Mesendoderm (in vitro differentiated cells): ENCODE measurements at regions not wholly inside any gene's neighbourhood (a gene's known extent, or its start where the extent isn't known, plus 50 kb on each side); places are given as distances from the start of the nearest gene placed in this dataset.
"Not testable (repeated sequence)": the region's sequence is repeated elsewhere in the genome, so short reads cannot be mapped to it uniquely, and the experiment has no call there.

Source experiments
- DNase-seq: peaks from one replicate; pipeline ENCODE4 v3.0.0; 2013
- H2AK5ac ChIP-seq: 2 replicates; pipeline ENCODE4 v1.6.1; 2013; ENCODE audit warnings: low read length, inconsistent platforms
- H2BK120ac ChIP-seq: 2 replicates; pipeline ENCODE4 v1.6.1; 2013; ENCODE audit warnings: low read depth, mild to moderate bottlenecking, low read length, moderate library complexity, mixed read lengths
- H2BK15ac ChIP-seq: replicated peaks from 2 replicates; pipeline ENCODE4 v1.6.1; 2013; ENCODE audit warnings: low read depth, mild to moderate bottlenecking, moderate library complexity
- H2BK5ac ChIP-seq: 2 replicates; pipeline ENCODE4 v1.6.1; 2013; ENCODE audit warnings: low read length, inconsistent platforms
- H3K18ac ChIP-seq: 2 replicates; pipeline ENCODE4 v1.6.1; 2013; ENCODE audit warnings: mild to moderate bottlenecking, low read length, mixed read lengths
- H3K23ac ChIP-seq: one replicate; pipeline ENCODE4 v1.6.1; 2013; ENCODE audit warnings: low read length
- H3K27ac ChIP-seq: 2 replicates; pipeline ENCODE4 v1.5.1; 2013; ENCODE audit warnings: low read depth, mild to moderate bottlenecking, inconsistent platforms, low read length, moderate library complexity
- H3K27me3 ChIP-seq: 2 replicates; pipeline ENCODE4 v1.6.1; 2013; ENCODE audit warnings: low read length, control low read depth, mild to moderate bottlenecking, inconsistent platforms; ENCODE audit not compliant: insufficient read depth, poor library complexity
- H3K36me3 ChIP-seq: 2 replicates; pipeline ENCODE4 v1.6.1; 2013; ENCODE audit warnings: low read length, inconsistent platforms; ENCODE audit not compliant: control insufficient read depth, insufficient read depth
- H3K4ac ChIP-seq: one replicate; pipeline ENCODE4 v1.6.1; 2013; ENCODE audit warnings: low read depth, mild to moderate bottlenecking, low read length, moderate library complexity
- H3K4me1 ChIP-seq: 2 replicates; pipeline ENCODE4 v1.6.1; 2013; ENCODE audit warnings: low read depth, low read length, inconsistent platforms; ENCODE audit not compliant: control insufficient read depth
- H3K4me2 ChIP-seq: 2 replicates; pipeline ENCODE4 v1.6.1; 2013; ENCODE audit warnings: low read length
- H3K4me3 ChIP-seq: 2 replicates; pipeline ENCODE4 v1.5.1; 2013; ENCODE audit warnings: mild to moderate bottlenecking, low read length
- H3K56ac ChIP-seq: one replicate; pipeline ENCODE4 v1.6.1; 2013; ENCODE audit warnings: low read length
- H3K79me1 ChIP-seq: 2 replicates; pipeline ENCODE4 v1.6.1; 2013; ENCODE audit warnings: low read length, inconsistent platforms
- H3K79me2 ChIP-seq: 2 replicates; pipeline ENCODE4 v1.6.1; 2013; ENCODE audit warnings: mild to moderate bottlenecking, low read length; ENCODE audit not compliant: control insufficient read depth, insufficient read depth
- H3K9ac ChIP-seq: 2 replicates; pipeline ENCODE4 v1.6.1; 2013; ENCODE audit warnings: low read length, inconsistent platforms
- H4K5ac ChIP-seq: one replicate; pipeline ENCODE4 v1.6.1; 2013; ENCODE audit warnings: low read length
- H4K8ac ChIP-seq: one replicate; pipeline ENCODE4 v1.6.1; 2013; ENCODE audit warnings: low read depth, mild to moderate bottlenecking, control low read depth, low read length, moderate library complexity
- WGBS: extraction: QIAGEN DNeasy Blood & Tissue Kit; methylation state at CpG from one replicate; pipeline ENCODE4 v1.1.7; 2013; ENCODE audit warnings: low lambda C conversion rate, missing lambda C conversion rate; ENCODE audit not compliant: insufficient coverage; ENCODE audit errors: extremely low coverage; 5-methylcytosine and 5-hydroxymethylcytosine counted together

DNA sequence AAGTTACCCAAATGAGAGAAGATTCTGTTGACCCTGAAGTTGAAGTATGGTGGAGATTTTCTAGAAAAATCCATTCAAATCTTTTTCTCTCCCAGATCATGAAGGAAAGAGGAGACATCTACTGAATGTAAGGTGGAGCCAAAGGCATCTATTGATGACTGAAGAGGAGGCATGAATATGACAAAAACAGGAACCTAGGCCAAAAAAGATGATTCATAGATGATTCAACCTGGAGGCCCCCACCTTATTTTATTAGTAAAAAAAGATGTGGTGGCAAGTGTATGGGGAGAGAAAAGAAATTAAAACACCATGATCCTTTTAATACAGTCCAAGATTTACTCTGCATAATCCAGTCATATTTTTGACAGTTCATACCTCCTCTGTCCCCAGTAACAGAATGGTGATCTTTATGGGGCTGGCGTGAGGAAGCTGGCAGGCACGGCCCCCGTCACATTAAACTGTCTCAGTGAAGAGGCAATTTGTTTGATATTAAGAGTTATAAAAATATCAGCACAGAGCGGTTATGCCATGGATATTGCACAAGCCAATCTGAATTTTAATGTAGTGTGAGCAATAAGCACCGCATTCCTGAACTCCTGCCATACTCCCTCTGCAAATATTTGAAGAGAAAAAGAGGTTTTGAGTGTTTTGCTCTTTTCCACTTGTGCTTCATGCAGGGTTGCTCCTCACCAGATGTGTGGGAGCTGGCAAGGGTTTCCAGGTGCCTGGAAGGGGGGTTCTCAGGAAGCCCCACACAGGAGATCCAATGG, 94.4 kb downstream of the TRIM43 start:
- H3K79me1 ChIP-seq, H3K27me3 ChIP-seq, H3K4me2 ChIP-seq, H3K9ac ChIP-seq, H3K23ac ChIP-seq, H3K4me3 ChIP-seq, H3K27ac ChIP-seq, DNase-seq, H4K5ac ChIP-seq, H3K4ac ChIP-seq, H2AK5ac ChIP-seq, H4K8ac ChIP-seq, H3K4me1 ChIP-seq, H3K36me3 ChIP-seq, H3K18ac ChIP-seq, H3K79me2 ChIP-seq, H3K56ac ChIP-seq, H2BK120ac ChIP-seq, H2BK15ac ChIP-seq, H2BK5ac ChIP-seq: not testable (repeated sequence)
- WGBS: no CpG with 5 or more reads among the region's 5 CpGs

- not testable (repeated sequence) for H3K36me3 ChIP-seq, H3K79me2 ChIP-seq, H3K23ac ChIP-seq, H3K56ac ChIP-seq, H2BK120ac ChIP-seq, H2BK5ac ChIP-seq, H4K5ac ChIP-seq, H3K27ac ChIP-seq, DNase-seq, H3K27me3 ChIP-seq, H4K8ac ChIP-seq, H3K4me3 ChIP-seq, H2AK5ac ChIP-seq, H2BK15ac ChIP-seq, H3K79me1 ChIP-seq, H3K4ac ChIP-seq, H3K4me1 ChIP-seq, H3K18ac ChIP-seq, H3K4me2 ChIP-seq, H3K9ac ChIP-seq
- no CpG with 5 or more reads among the region's 2 CpGs for WGBS
These were observed 96.1 kb downstream of the TRIM43 start for GRCh38 chr2:95687852-95688251.

- DNase-seq, H3K9ac ChIP-seq, H3K4me3 ChIP-seq, H3K18ac ChIP-seq, H2BK120ac ChIP-seq, H3K36me3 ChIP-seq, H4K5ac ChIP-seq, H3K4me2 ChIP-seq, H2AK5ac ChIP-seq, H4K8ac ChIP-seq, H3K27me3 ChIP-seq, H3K56ac ChIP-seq, H3K79me1 ChIP-seq, H3K23ac ChIP-seq, H2BK5ac ChIP-seq, H2BK15ac ChIP-seq, H3K4ac ChIP-seq, H3K79me2 ChIP-seq, H3K27ac ChIP-seq, H3K4me1 ChIP-seq: not testable (repeated sequence)
- no CpG with 5 or more reads among the region's 7 CpGs for whole genome bisulfite sequencing
These were observed 99.4 kb downstream of the TRIM43 start for GRCh38 chr2:95691210-95691609.

DNA sequence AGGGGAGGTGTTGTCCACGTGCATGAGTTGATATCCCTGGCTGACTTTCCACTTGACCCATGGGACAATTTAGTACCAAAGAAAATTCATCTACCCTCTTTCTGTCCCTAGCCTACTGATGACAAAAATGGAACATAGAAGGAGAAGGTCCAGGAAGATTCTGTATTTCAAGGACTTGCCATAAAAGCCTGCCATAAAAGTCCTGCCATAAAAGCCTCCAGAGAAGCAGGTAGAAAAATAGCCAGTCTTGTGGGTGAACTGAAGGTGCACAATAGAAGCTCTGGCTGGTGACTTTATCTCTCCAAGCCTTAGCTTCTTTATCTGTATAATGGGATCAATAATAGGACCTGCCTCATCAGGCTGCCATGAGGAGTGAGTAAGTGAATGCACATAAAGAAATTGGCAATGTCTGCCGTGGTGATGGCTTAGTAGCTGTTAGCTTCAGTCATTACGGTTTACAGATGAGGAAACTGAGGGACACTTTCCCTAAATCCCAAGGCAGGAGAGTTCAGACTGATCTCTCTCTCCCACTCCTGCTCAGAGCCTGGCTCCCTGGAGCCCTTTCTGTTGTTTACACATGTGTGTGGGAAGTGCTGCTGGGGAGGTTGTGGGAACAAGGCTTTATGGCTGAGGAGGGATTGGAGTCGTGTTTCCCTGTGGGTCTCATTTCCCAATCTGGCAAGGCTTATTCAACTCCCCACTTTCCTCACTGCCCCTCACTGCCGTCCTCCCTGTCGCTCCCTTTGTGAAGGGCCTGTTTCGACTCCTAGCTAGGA, 101.5 kb downstream of the TRIM43 start:
- not testable (repeated sequence) for H4K8ac ChIP-seq, H2BK15ac ChIP-seq, H2AK5ac ChIP-seq, H3K23ac ChIP-seq, H3K27me3 ChIP-seq, H3K79me1 ChIP-seq, H3K27ac ChIP-seq, H3K4me2 ChIP-seq, H3K18ac ChIP-seq, H3K79me2 ChIP-seq, H3K9ac ChIP-seq, H2BK120ac ChIP-seq, H3K56ac ChIP-seq, H3K4me3 ChIP-seq, H2BK5ac ChIP-seq, H4K5ac ChIP-seq, DNase-seq, H3K4ac ChIP-seq, H3K36me3 ChIP-seq, H3K4me1 ChIP-seq
- no CpG with 5 or more reads among the region's 7 CpGs for WGBS

DNA sequence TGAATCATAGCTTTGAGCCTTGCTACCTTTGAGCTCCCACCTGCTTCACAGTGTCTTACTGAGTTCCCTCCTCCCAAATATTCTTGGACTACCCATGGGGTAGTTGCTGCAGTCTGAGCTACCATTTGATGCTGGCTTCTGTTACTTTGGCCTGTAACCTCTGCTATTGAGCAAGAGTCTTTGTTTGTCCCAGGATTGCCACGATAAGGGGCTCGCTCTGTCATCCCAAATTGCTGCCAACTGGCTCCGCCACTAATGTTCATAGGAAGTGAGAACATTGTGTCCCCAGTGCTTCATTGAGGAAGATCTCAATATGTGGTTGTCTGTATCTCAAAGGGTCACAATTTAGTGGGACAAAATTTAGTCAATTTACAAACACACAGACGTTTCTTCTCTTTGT, 103.8 kb downstream of the TRIM43 start:
- Histone ChIP-seq H3K79me1 (no peaks in the 10 kb centered on the region), H4K5ac (no peak overlapping the region), H3K4me3 (no peak overlapping the region), H3K9ac (no peak overlapping the region), H4K8ac (no peak overlapping the region), H2BK120ac (no peak overlapping the region), H2AK5ac (no peak overlapping the region), H3K36me3 (no peaks in the 10 kb centered on the region), H3K27me3 (no peaks in the 10 kb centered on the region), H3K23ac (no peak overlapping the region), H3K18ac (no peak overlapping the region), H2BK5ac (no peak overlapping the region), H3K79me2 (no peaks in the 10 kb centered on the region), H2BK15ac (no peak overlapping the region), H3K56ac (no peak overlapping the region), H3K4me1 (no peaks in the 10 kb centered on the region), H3K27ac (no peak overlapping the region), H3K4ac (no peak overlapping the region), H3K4me2 (no peak overlapping the region)
- no peak for DNase-seq
- WGBS: no CpG with 5 or more reads among the region's 4 CpGs
